Body of pancreas (tissue), 4 donors: ENCODE measurements at regions not wholly inside any gene's neighbourhood (a gene's known extent, or its start where the extent isn't known, plus 50 kb on each side); places are given as distances from the start of the nearest gene placed in this dataset.

Source experiments
- CTCF ChIP-seq, 7 experiments: fragments of 450-650 bp in 4 of 7; fragments of 200-600 bp in 3 of 7; sonication (generic) in 3 of 7; IDR thresholded peaks; one replicate each; pipeline ENCODE4 v1.5.1; 2016 to 2019; ENCODE audit warnings: antibody characterized with exemption in 7 of 7
- POLR2A ChIP-seq, 3 donors: fragments of 450-650 bp; IDR thresholded peaks; one replicate each; pipeline ENCODE4 v1.6.1; 2016; ENCODE audit warnings: antibody characterized with exemption in 3 of 3, mild to moderate bottlenecking in 2 of 3

- TF ChIP-seq CTCF (IDR thresholded peaks at IDR 0.05) (no peak), POLR2A (IDR thresholded peaks at IDR 0.05) (no peak)
Measured at GRCh38 chr4:36844448-36844847, 400.1 kb upstream of the NWD2 start.
